ENCODE measurements at regions not wholly inside any gene's neighbourhood (a gene's known extent, or its start where the extent isn't known, plus 50 kb on each side); places are given as distances from the start of the nearest gene placed in this dataset.

GRCh38 chr11:37108436-37109285, 510.6 kb upstream of the RAG2 start:
- TF ChIP-seq CTCF (IDR thresholded peaks at IDR 0.05) = no peak
- no peak for TF ChIP-seq PREB (CRISPR knock-in tag; IDR thresholded peaks at IDR 0.05; ENCODE audit: borderline replicate concordance)
- TF ChIP-seq ESRRA (CRISPR knock-in tag; IDR thresholded peaks at IDR 0.05; ENCODE audit: borderline replicate concordance) = no peak
- TF ChIP-seq NR2C2 (CRISPR knock-in tag; IDR thresholded peaks at IDR 0.05) = no peak
- no peak for TF ChIP-seq RELA (CRISPR knock-in tag; IDR thresholded peaks at IDR 0.05; ENCODE audit: borderline replicate concordance)
- no peak for TF ChIP-seq ETV6 (CRISPR knock-in tag; IDR thresholded peaks at IDR 0.05)
- TF ChIP-seq ATF1 (CRISPR knock-in tag; IDR thresholded peaks at IDR 0.05) = no peak
- no peak for TF ChIP-seq ZNF512 (CRISPR knock-in tag; IDR thresholded peaks at IDR 0.05; ENCODE audit: borderline replicate concordance)
- TF ChIP-seq ZBTB21 (CRISPR knock-in tag; IDR thresholded peaks at IDR 0.05; ENCODE audit: borderline replicate concordance) = no peak
- no peak for TF ChIP-seq JUN (CRISPR knock-in tag; IDR thresholded peaks at IDR 0.05)
- TF ChIP-seq NR3C1 (CRISPR knock-in tag; conservative IDR thresholded peaks at IDR 0.05; ENCODE audit: low read depth) = no peak

All from WTC11 (cell line).